Skeletal muscle satellite cell (primary cell): ENCODE measurements at regions not wholly inside any gene's neighbourhood (a gene's known extent, or its start where the extent isn't known, plus 50 kb on each side); places are given as distances from the start of the nearest gene placed in this dataset.
"Not testable (repeated sequence)": the region's sequence is repeated elsewhere in the genome, so short reads cannot be mapped to it uniquely, and the experiment has no call there.

Source experiments
- H3K27me3 ChIP-seq: 2 replicates; pipeline ENCODE4 v1.7.0; 2013; ENCODE audit warnings: low read length; ENCODE audit not compliant: control insufficient read depth, insufficient read depth
- H3K36me3 ChIP-seq: 2 replicates; pipeline ENCODE4 v1.7.0; 2013; ENCODE audit warnings: mild to moderate bottlenecking, control low read depth, low read length; ENCODE audit not compliant: insufficient read depth
- H3K4me1 ChIP-seq: 2 replicates; pipeline ENCODE4 v1.7.0; 2013; ENCODE audit warnings: low read length; ENCODE audit not compliant: control insufficient read depth, insufficient read depth
- H3K4me2 ChIP-seq: 2 replicates; pipeline ENCODE4 v1.7.0; 2013; ENCODE audit warnings: mild to moderate bottlenecking, low read length
- H3K4me3 ChIP-seq: 2 replicates; pipeline ENCODE4 v1.7.0; 2013; ENCODE audit warnings: low read length
- H3K9ac ChIP-seq: 2 replicates; pipeline ENCODE4 v1.7.0; 2013; ENCODE audit warnings: mild to moderate bottlenecking, low read depth, low read length, moderate library complexity
- H3K9me3 ChIP-seq: replicated peaks from 2 replicates; pipeline ENCODE4 v1.7.0; 2013; ENCODE audit warnings: mild to moderate bottlenecking, control low read depth, low read length

DNA sequence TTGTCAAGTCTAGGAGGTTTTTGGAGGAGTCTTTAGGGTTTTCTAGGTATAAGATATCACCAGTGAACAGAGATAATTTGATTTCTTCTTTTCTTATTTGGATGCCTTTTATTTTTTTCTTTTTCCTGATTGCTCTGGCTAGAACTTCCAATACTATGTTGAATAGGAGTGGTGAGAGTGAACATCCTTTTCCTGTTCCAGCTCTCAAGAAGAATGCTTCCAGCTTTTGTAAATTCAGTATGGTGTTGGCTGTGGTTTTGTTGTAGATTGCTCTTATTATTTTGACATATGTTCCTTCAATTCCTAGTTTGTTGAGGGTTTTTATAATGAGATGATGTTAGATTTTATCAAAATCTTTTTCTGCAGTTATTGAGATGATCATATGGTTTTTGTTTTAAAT is 165.6 kb upstream of the WDFY3 start:
- no peaks in the 10 kb centered on the region for H3K9me3 ChIP-seq
- H3K36me3 ChIP-seq = no peaks in the 10 kb centered on the region
- H3K4me1 ChIP-seq = no peaks in the 10 kb centered on the region
- no peak overlapping the region for H3K4me2 ChIP-seq
- no peak overlapping the region for H3K9ac ChIP-seq
- no peaks in the 10 kb centered on the region for H3K27me3 ChIP-seq
- no peak overlapping the region for H3K4me3 ChIP-seq

DNA sequence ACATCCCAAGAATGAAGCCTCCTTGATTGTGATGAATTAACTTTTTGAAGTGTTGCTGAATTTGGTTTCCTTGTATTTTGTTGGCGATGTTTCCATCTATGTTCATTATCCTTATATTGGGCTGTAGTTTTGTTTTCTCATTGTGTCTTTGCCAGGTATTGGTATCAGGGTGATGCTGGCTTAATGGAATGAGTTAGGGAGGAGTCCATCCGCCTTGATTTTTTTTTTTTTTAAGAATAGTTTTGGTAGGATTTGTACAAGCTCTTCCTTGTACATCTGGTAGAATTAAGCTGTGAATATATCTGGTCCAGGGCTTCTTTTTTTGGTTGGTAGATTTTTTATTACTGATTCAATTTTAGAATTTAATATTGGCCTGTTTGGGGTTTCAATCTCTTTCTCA is 166.1 kb upstream of the WDFY3 start:
- H3K36me3 ChIP-seq = no peaks in the 10 kb centered on the region
- no peak overlapping the region for H3K4me3 ChIP-seq
- H3K4me2 ChIP-seq = no peak overlapping the region
- no peak overlapping the region for H3K9ac ChIP-seq
- no peaks in the 10 kb centered on the region for H3K9me3 ChIP-seq
- H3K4me1 ChIP-seq = no peaks in the 10 kb centered on the region
- H3K27me3 ChIP-seq = no peaks in the 10 kb centered on the region

DNA sequence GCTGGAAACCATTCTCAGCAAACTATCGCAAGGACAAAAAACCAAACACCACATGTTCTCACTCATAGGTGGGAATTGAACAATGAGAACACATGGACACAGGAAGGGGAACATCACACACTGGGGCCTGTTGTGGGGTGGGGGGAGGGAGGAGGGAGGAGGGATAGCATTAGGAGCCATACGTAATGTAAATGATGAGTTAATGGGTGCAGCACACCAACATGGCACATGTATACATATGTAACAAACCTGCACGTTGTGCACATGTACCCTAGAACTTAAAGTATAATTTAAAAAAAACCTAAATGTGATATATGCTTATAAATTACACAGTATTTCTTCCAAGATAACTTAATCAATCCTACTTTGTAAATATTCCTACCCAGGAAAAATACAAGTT is 173.3 kb upstream of the WDFY3 start:
- not testable (repeated sequence) for H3K4me2 ChIP-seq, H3K27me3 ChIP-seq, H3K36me3 ChIP-seq

GRCh38 chr4:85142451-85142850 is 176.0 kb upstream of the WDFY3 start:
- H3K4me1 ChIP-seq = no peaks in the 10 kb centered on the region
- no peaks in the 10 kb centered on the region for H3K27me3 ChIP-seq
- H3K4me3 ChIP-seq = no peak overlapping the region
- H3K9me3 ChIP-seq = no peaks in the 10 kb centered on the region
- no peak overlapping the region for H3K4me2 ChIP-seq
- H3K9ac ChIP-seq = no peak overlapping the region
- H3K36me3 ChIP-seq = no peaks in the 10 kb centered on the region

More for the DNA sequence above, 173.3 kb upstream of the WDFY3 start:
- not testable (repeated sequence) for H3K4me1 ChIP-seq, H3K4me3 ChIP-seq, H3K9me3 ChIP-seq, H3K9ac ChIP-seq

DNA sequence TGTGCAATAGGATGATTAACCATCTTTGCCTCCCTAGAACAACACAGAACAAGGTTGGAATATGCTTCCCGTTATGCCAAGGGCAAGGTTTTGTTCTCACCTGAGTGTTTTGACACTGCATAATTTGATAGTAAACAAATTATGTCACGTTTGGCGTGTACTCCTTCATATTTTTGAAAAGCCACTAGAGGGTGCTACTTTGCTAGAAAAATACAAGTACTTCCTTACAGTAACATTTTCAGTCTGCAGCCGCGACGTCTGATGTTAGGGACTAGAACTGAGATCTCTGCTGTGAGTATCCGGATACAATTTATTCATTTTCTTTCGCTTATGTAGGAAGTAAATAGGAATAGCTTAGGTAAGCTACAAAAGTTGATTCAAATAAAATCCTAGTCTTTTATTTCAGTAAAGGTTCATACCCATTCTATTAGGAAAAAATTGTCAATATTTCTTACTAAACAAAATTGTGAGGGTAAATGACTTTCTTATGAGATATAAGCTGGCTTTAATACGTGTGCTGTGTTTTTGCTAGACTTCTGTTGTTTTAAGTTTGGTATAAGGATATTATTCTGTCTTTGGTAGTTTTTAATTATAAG is 181.1 kb upstream of the WDFY3 start:
- no peak overlapping the region for H3K9ac ChIP-seq
- peaks cover 14% of the 10 kb centered on the region for H3K4me1 ChIP-seq
- no peaks in the 10 kb centered on the region for H3K27me3 ChIP-seq
- no peak overlapping the region for H3K4me3 ChIP-seq
- peak overlapping the region; percentile 29 for H3K4me2 ChIP-seq
- H3K36me3 ChIP-seq = no peaks in the 10 kb centered on the region
- no peaks in the 10 kb centered on the region for H3K9me3 ChIP-seq

DNA sequence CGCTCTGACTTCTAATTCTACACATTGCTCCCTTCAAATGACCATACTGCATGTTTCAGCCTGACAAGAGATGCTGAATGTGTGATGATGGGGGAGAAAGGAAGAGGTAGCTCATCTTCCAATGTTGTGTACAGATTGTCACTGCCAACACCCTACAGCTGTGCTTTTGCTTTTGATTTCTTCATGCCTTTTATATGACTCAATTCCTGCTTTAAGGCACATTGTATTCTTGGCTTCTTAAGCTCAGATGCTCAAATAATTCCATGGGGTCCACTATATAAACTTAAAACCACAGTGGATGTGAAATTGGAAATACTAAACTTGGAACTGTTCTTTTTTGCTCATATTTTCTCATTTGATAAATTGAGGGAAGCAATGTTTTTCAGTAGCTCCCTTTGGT is 183.2 kb upstream of the WDFY3 start:
- no peaks in the 10 kb centered on the region for H3K36me3 ChIP-seq
- H3K9ac ChIP-seq = peak overlapping the region; percentile 26
- peaks cover 25% of the 10 kb centered on the region for H3K4me1 ChIP-seq
- H3K27me3 ChIP-seq = no peaks in the 10 kb centered on the region
- no peak overlapping the region for H3K4me3 ChIP-seq
- no peaks in the 10 kb centered on the region for H3K9me3 ChIP-seq
- H3K4me2 ChIP-seq = peak overlapping the region; percentile 1

- Histone ChIP-seq H3K4me2 (no peak overlapping the region), H3K27me3 (no peaks in the 10 kb centered on the region), H3K36me3 (no peaks in the 10 kb centered on the region)
These were observed 184.9 kb upstream of the WDFY3 start for GRCh38 chr4:85151371-85151770.

DNA sequence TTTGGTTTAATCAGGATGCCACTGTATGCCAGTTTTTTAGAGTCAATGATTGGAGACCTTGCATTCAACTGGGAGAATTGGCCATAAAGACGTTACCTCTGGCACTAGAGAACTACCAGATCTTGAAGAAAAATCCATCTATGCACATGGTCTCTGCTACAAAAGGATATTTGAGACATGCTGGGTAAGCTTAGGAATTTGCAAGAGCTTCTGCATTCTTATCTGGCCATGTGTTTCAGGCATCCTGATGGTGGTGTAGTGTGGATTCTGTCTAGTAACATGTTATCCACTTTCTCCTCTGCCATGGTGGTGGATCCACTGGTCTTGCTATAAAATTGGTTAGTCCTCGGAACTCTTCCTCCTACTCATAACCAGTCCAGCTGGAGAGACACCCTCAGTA is 185.3 kb upstream of the WDFY3 start:
- H3K36me3 ChIP-seq = no peaks in the 10 kb centered on the region
- no peaks in the 10 kb centered on the region for H3K9me3 ChIP-seq
- no peak overlapping the region for H3K9ac ChIP-seq
- no peak overlapping the region for H3K4me3 ChIP-seq
- no peak overlapping the region for H3K4me2 ChIP-seq
- peaks cover 25% of the 10 kb centered on the region for H3K4me1 ChIP-seq
- no peaks in the 10 kb centered on the region for H3K27me3 ChIP-seq

More at GRCh38 chr4:85151371-85151770, 184.9 kb upstream of the WDFY3 start:
- no peak overlapping the region for H3K9ac ChIP-seq
- H3K4me1 ChIP-seq = peaks cover 25% of the 10 kb centered on the region
- no peak overlapping the region for H3K4me3 ChIP-seq
- no peaks in the 10 kb centered on the region for H3K9me3 ChIP-seq

GRCh38 chr4:85152480-85152879 is 186.0 kb upstream of the WDFY3 start:
- no peaks in the 10 kb centered on the region for H3K27me3 ChIP-seq
- peaks cover 25% of the 10 kb centered on the region for H3K4me1 ChIP-seq
- no peaks in the 10 kb centered on the region for H3K9me3 ChIP-seq
- no peaks in the 10 kb centered on the region for H3K36me3 ChIP-seq
- H3K9ac ChIP-seq = no peak overlapping the region
- peak overlapping the region; percentile 44 for H3K4me2 ChIP-seq
- H3K4me3 ChIP-seq = no peak overlapping the region

GRCh38 chr4:85153221-85153620 is 186.7 kb upstream of the WDFY3 start:
- Histone ChIP-seq H3K27me3 (no peaks in the 10 kb centered on the region), H3K36me3 (no peaks in the 10 kb centered on the region), H3K4me3 (no peak overlapping the region), H3K4me1 (peaks cover 25% of the 10 kb centered on the region), H3K9me3 (no peaks in the 10 kb centered on the region), H3K9ac (no peak overlapping the region), H3K4me2 (no peak overlapping the region)

DNA sequence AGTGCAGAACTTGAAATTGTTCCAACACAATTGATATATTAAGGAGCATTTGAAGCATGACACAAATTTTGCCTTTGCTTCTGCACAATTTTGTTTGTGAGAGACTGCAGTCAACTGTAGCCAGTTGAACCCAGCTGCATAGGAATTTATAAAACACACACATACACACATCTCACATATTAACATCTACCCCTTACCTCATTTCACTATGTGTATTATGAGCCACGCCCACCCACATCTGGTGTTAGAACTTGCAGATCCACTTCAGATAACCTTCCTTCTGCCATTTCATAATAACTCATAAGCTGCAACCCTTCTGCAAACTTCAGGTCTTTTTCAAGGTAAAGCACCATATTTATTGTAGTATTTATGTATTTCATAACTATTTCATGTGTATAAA is 188.1 kb upstream of the WDFY3 start:
- Histone ChIP-seq H3K4me1 (peaks cover 21% of the 10 kb centered on the region), H3K4me2 (no peak overlapping the region)

GRCh38 chr4:85165808-85166207 is 199.3 kb upstream of the WDFY3 start:
- no peak overlapping the region for H3K9ac ChIP-seq
- H3K27me3 ChIP-seq = no peaks in the 10 kb centered on the region
- no peak overlapping the region for H3K4me3 ChIP-seq
- H3K4me2 ChIP-seq = no peak overlapping the region
- H3K36me3 ChIP-seq = no peaks in the 10 kb centered on the region
- no peaks in the 10 kb centered on the region for H3K4me1 ChIP-seq
- H3K9me3 ChIP-seq = no peaks in the 10 kb centered on the region

More for the DNA sequence above, 188.1 kb upstream of the WDFY3 start:
- Histone ChIP-seq H3K4me3 (no peak overlapping the region), H3K27me3 (no peaks in the 10 kb centered on the region), H3K9ac (no peak overlapping the region), H3K36me3 (no peaks in the 10 kb centered on the region), H3K9me3 (no peaks in the 10 kb centered on the region)
